Effector memory CD4-positive, alpha-beta T cell (primary cell): ENCODE measurements at regions not wholly inside any gene's neighbourhood (a gene's known extent, or its start where the extent isn't known, plus 50 kb on each side); places are given as distances from the start of the nearest gene placed in this dataset.

ENCODE experiments used
- DNase-seq, 3 donors: peaks; one replicate each; pipeline ENCODE4 v3.0.0-alpha.2; 2020
- H3K27ac ChIP-seq: 2 replicates; pipeline ENCODE4 v1.7.0; 2013; ENCODE audit warnings: mild to moderate bottlenecking, low read length, moderate library complexity; ENCODE audit not compliant: insufficient read depth, poor library complexity, severe bottlenecking
- H3K27me3 ChIP-seq: replicated peaks from 2 replicates; pipeline ENCODE4 v1.7.0; 2013; ENCODE audit warnings: mild to moderate bottlenecking, low read length; ENCODE audit not compliant: insufficient read depth, control insufficient read depth, poor library complexity, severe bottlenecking
- H3K36me3 ChIP-seq: 2 replicates; pipeline ENCODE4 v1.7.0; 2013; ENCODE audit warnings: mild to moderate bottlenecking, low read length, moderate library complexity; ENCODE audit not compliant: control insufficient read depth, insufficient read depth
- H3K4me1 ChIP-seq: 2 replicates; pipeline ENCODE4 v1.7.0; 2013; ENCODE audit warnings: low read length, mild to moderate bottlenecking; ENCODE audit not compliant: control insufficient read depth, insufficient read depth, poor library complexity, severe bottlenecking
- H3K4me3 ChIP-seq: 2 replicates; pipeline ENCODE4 v1.7.0; 2013; ENCODE audit warnings: low read length, low read depth, mild to moderate bottlenecking; ENCODE audit not compliant: insufficient read depth, poor library complexity, severe bottlenecking
- H3K9me3 ChIP-seq: 2 replicates; pipeline ENCODE4 v1.7.0; 2013; ENCODE audit warnings: mild to moderate bottlenecking, low read length, moderate library complexity; ENCODE audit not compliant: control insufficient read depth

- Histone ChIP-seq H3K27ac (no peak overlapping the region), H3K36me3 (no peaks in the 10 kb centered on the region)
Observed at GRCh38 chr5:125044491-125045282, 298.2 kb upstream of the ZNF608 start.

GRCh38 chr5:125045646-125046045, 299.2 kb upstream of the ZNF608 start:
- no peaks in the 10 kb centered on the region for H3K36me3 ChIP-seq
- no peaks in the 10 kb centered on the region for H3K9me3 ChIP-seq
- H3K27ac ChIP-seq = no peak overlapping the region
- DNase-seq = no peak
- H3K4me1 ChIP-seq = no peaks in the 10 kb centered on the region
- no peak overlapping the region for H3K4me3 ChIP-seq
- no peaks in the 10 kb centered on the region for H3K27me3 ChIP-seq

More at GRCh38 chr5:125044491-125045282, 298.2 kb upstream of the ZNF608 start:
- DNase-seq = no peak
- H3K4me1 ChIP-seq = no peaks in the 10 kb centered on the region
- no peaks in the 10 kb centered on the region for H3K27me3 ChIP-seq
- no peaks in the 10 kb centered on the region for H3K9me3 ChIP-seq
- no peak overlapping the region for H3K4me3 ChIP-seq

- no peak for DNase-seq
- Histone ChIP-seq H3K27me3 (no peaks in the 10 kb centered on the region), H3K4me1 (no peaks in the 10 kb centered on the region), H3K9me3 (no peaks in the 10 kb centered on the region), H3K4me3 (no peak overlapping the region), H3K36me3 (no peaks in the 10 kb centered on the region), H3K27ac (no peak overlapping the region)
Observed at GRCh38 chr5:125046838-125047237, 300.4 kb upstream of the ZNF608 start.

- Histone ChIP-seq H3K27me3 (no peaks in the 10 kb centered on the region), H3K36me3 (no peaks in the 10 kb centered on the region), H3K4me1 (no peaks in the 10 kb centered on the region), H3K4me3 (no peak overlapping the region), H3K9me3 (no peaks in the 10 kb centered on the region), H3K27ac (no peak overlapping the region)
- no peak for DNase-seq
Observed at GRCh38 chr5:125047871-125048270, 301.4 kb upstream of the ZNF608 start.

GRCh38 chr5:125049721-125050702, 303.6 kb upstream of the ZNF608 start:
- DNase-seq = no peak
- no peaks in the 10 kb centered on the region for H3K4me1 ChIP-seq
- no peak overlapping the region for H3K27ac ChIP-seq
- no peaks in the 10 kb centered on the region for H3K27me3 ChIP-seq
- no peak overlapping the region for H3K4me3 ChIP-seq
- no peaks in the 10 kb centered on the region for H3K9me3 ChIP-seq
- no peaks in the 10 kb centered on the region for H3K36me3 ChIP-seq

- Histone ChIP-seq H3K27me3 (no peaks in the 10 kb centered on the region), H3K36me3 (no peaks in the 10 kb centered on the region), H3K27ac (no peak overlapping the region), H3K4me1 (no peaks in the 10 kb centered on the region), H3K4me3 (no peak overlapping the region), H3K9me3 (no peaks in the 10 kb centered on the region)
- no peak for DNase-seq
Observed at GRCh38 chr5:125050926-125051325, 304.5 kb upstream of the ZNF608 start.

GRCh38 chr5:125052584-125052983, 306.1 kb upstream of the ZNF608 start:
- no peaks in the 10 kb centered on the region for H3K4me1 ChIP-seq
- H3K9me3 ChIP-seq = no peaks in the 10 kb centered on the region
- no peaks in the 10 kb centered on the region for H3K27me3 ChIP-seq
- H3K36me3 ChIP-seq = no peaks in the 10 kb centered on the region
- no peak overlapping the region for H3K4me3 ChIP-seq
- no peak overlapping the region for H3K27ac ChIP-seq
- no peak for DNase-seq

- no peaks in the 10 kb centered on the region for H3K36me3 ChIP-seq
- H3K27ac ChIP-seq = no peak overlapping the region
- no peaks in the 10 kb centered on the region for H3K9me3 ChIP-seq
- H3K4me3 ChIP-seq = no peak overlapping the region
- no peaks in the 10 kb centered on the region for H3K27me3 ChIP-seq
- no peaks in the 10 kb centered on the region for H3K4me1 ChIP-seq
- DNase-seq = no peak
Observed at GRCh38 chr5:125053179-125053578, 306.7 kb upstream of the ZNF608 start.

- Histone ChIP-seq H3K4me3 (no peak overlapping the region), H3K9me3 (no peaks in the 10 kb centered on the region), H3K4me1 (no peaks in the 10 kb centered on the region), H3K27ac (no peak overlapping the region), H3K27me3 (no peaks in the 10 kb centered on the region), H3K36me3 (no peaks in the 10 kb centered on the region)
- DNase-seq = no peak
Observed at GRCh38 chr5:125054146-125054545, 307.7 kb upstream of the ZNF608 start.
